HEK293 (cell line): ENCODE measurements at regions not wholly inside any gene's neighbourhood (a gene's known extent, or its start where the extent isn't known, plus 50 kb on each side); places are given as distances from the start of the nearest gene placed in this dataset.
A peak's percentile ranks its signal among the peaks of the same experiment; 100 is the strongest.
"Not testable (repeated sequence)": the region's sequence is repeated elsewhere in the genome, so short reads cannot be mapped to it uniquely, and the experiment has no call there.

Experiments used
- CTCF ChIA-PET: fragments of 350-600 bp; formaldehyde crosslinking; extraction: SDS; loops from one replicate; lab custom pipeline; 2021; ENCODE audit warnings: antibody characterized with exemption; lab: Yijun Ruan, JAX
- POLR2A ChIA-PET: fragments of 300-600 bp; formaldehyde crosslinking; extraction: SDS; loops from one replicate; lab custom pipeline; 2020; ENCODE audit warnings: antibody characterized with exemption, inconsistent platforms; lab: Yijun Ruan, JAX
- H3K27ac ChIP-seq: fragments of 200-500 bp; sonication (Bioruptor generic); 2 replicates; pipeline ENCODE4 v1.5.1; 2014; ENCODE audit warnings: low read depth, low read length, control low read depth, inconsistent platforms; ENCODE audit errors: extremely low read depth
- H3K36me3 ChIP-seq, 2 experiments: fragments of 200-500 bp in 1 of 2; sonication (Bioruptor generic) in 1 of 2; 1 replicate in 1 of 2; 2 replicates in 1 of 2; pipeline ENCODE4 v1.5.1; 2014 to 2017; ENCODE audit warnings: inconsistent platforms in 2 of 2, low read length in 2 of 2; ENCODE audit not compliant: control insufficient read depth in 2 of 2, insufficient read depth in 1 of 2
- H3K4me1 ChIP-seq: fragments of 200-500 bp; sonication (Bioruptor generic); 2 replicates; pipeline ENCODE4 v1.5.1; 2014; ENCODE audit warnings: mild to moderate bottlenecking, low read length, inconsistent platforms; ENCODE audit not compliant: control insufficient read depth, insufficient read depth
- H3K4me3 ChIP-seq: 2 replicates; pipeline ENCODE4 v1.5.1; 2011; ENCODE audit warnings: low read depth, mild to moderate bottlenecking, control low read depth, low read length, moderate library complexity
- H3K9me3 ChIP-seq: fragments of 200-500 bp; sonication (Bioruptor generic); 2 replicates; pipeline ENCODE4 v1.5.1; 2014; ENCODE audit warnings: low read depth, low read length, inconsistent platforms; ENCODE audit not compliant: control insufficient read depth, insufficient read depth
- BCL11A ChIP-seq: fragments of 450-650 bp; formaldehyde crosslinking; IDR thresholded peaks from 2 replicates; pipeline ENCODE4 v1.5.1; 2016; ENCODE audit warnings: low read depth, missing biosample characterization, missing genetic modification characterization
- BCL6B ChIP-seq: fragments of 450-650 bp; formaldehyde crosslinking; IDR thresholded peaks from 2 replicates; pipeline ENCODE4 v1.5.1; 2017; ENCODE audit warnings: missing biosample characterization, missing genetic modification characterization
- MYNN ChIP-seq: fragments of 450-650 bp; formaldehyde crosslinking; IDR thresholded peaks from 2 replicates; pipeline ENCODE4 v1.5.1; 2016; ENCODE audit warnings: missing biosample characterization, missing genetic modification characterization, borderline replicate concordance
- MZF1 ChIP-seq: fragments of 450-650 bp; formaldehyde crosslinking; IDR thresholded peaks from 2 replicates; pipeline ENCODE4 v1.5.1; 2017; ENCODE audit warnings: missing biosample characterization, missing genetic modification characterization, borderline replicate concordance
- PRDM2 ChIP-seq: fragments of 450-650 bp; formaldehyde crosslinking; IDR thresholded peaks from 2 replicates; pipeline ENCODE4 v1.5.1; 2016; ENCODE audit warnings: missing biosample characterization, missing genetic modification characterization, borderline replicate concordance
- SP2 ChIP-seq: fragments of 450-650 bp; formaldehyde crosslinking; IDR thresholded peaks from 2 replicates; pipeline ENCODE4 v1.5.1; 2016; ENCODE audit warnings: missing biosample characterization, missing genetic modification characterization
- ZNF146 ChIP-seq: fragments of 450-650 bp; formaldehyde crosslinking; IDR thresholded peaks from 2 replicates; pipeline ENCODE4 v1.5.1; 2016; ENCODE audit warnings: missing biosample characterization, missing genetic modification characterization
- ZNF362 ChIP-seq: fragments of 450-650 bp; formaldehyde crosslinking; IDR thresholded peaks from 2 replicates; pipeline ENCODE4 v1.5.1; 2016; ENCODE audit warnings: missing biosample characterization, missing genetic modification characterization
- ZNF416 ChIP-seq: fragments of 450-650 bp; formaldehyde crosslinking; IDR thresholded peaks from 2 replicates; pipeline ENCODE4 v1.5.1; 2016; ENCODE audit warnings: missing biosample characterization, missing genetic modification characterization
- ZNF514 ChIP-seq: fragments of 450-650 bp; formaldehyde crosslinking; IDR thresholded peaks from 2 replicates; pipeline ENCODE4 v1.5.1; 2016; ENCODE audit warnings: missing biosample characterization, missing genetic modification characterization
- ZNF670 ChIP-seq: fragments of 450-650 bp; formaldehyde crosslinking; IDR thresholded peaks from 2 replicates; pipeline ENCODE4 v1.5.1; 2016; ENCODE audit warnings: missing biosample characterization, missing genetic modification characterization, low read depth
- ZNF785 ChIP-seq: fragments of 450-650 bp; formaldehyde crosslinking; IDR thresholded peaks from 2 replicates; pipeline ENCODE4 v1.5.1; 2016; ENCODE audit warnings: missing biosample characterization, missing genetic modification characterization
- ZNF791 ChIP-seq: fragments of 450-650 bp; formaldehyde crosslinking; IDR thresholded peaks from 2 replicates; pipeline ENCODE4 v1.5.1; 2016; ENCODE audit warnings: missing biosample characterization, missing genetic modification characterization
- ZNF830 ChIP-seq: fragments of 450-650 bp; IDR thresholded peaks from 2 replicates; pipeline ENCODE4 v1.5.0; 2018; ENCODE audit warnings: missing biosample characterization, missing genetic modification characterization, low read depth, mild to moderate bottlenecking, moderate library complexity

- H3K9me3 ChIP-seq: no peaks in the 10 kb centered on the region
- CTCF ChIA-PET: no interaction called here
- H3K27ac ChIP-seq: no peak overlapping the region
- no peaks in the 10 kb centered on the region for H3K36me3 ChIP-seq
- POLR2A ChIA-PET: no interaction called here
- no peak for TF ChIP-seq ZNF416 (tag by site-specific recombination)
- TF ChIP-seq BCL6B: no peak
- no peak for TF ChIP-seq MYNN
- TF ChIP-seq ZNF785: no peak
- TF ChIP-seq ZNF670: no peak
- no peaks in the 10 kb centered on the region for H3K4me1 ChIP-seq
- no peak overlapping the region for H3K4me3 ChIP-seq
These were observed 83.8 kb downstream of the TMEM130 start for GRCh38 chr7:98785929-98786571.

- no peak overlapping the region for H3K27ac ChIP-seq
- ChIA-PET POLR2A (no interaction called here), CTCF (interaction anchor here (0.8 kb wide), 1 partner anchor 43 kb away, joined by 4 read pairs; no protein-coding TSS in a partner anchor)
- TF ChIP-seq MZF1 (tag by site-specific recombination): no peak
- TF ChIP-seq PRDM2 (tag by site-specific recombination): no peak
- no peak for TF ChIP-seq ZNF830
- no peak for TF ChIP-seq SP2 (tag by site-specific recombination)
- TF ChIP-seq ZNF362 (tag by site-specific recombination): no peak
- TF ChIP-seq BCL11A (tag by site-specific recombination): no peak
- TF ChIP-seq ZNF514: no peak
- TF ChIP-seq ZNF791 (tag by site-specific recombination): no peak
- no peaks in the 10 kb centered on the region for H3K9me3 ChIP-seq
- no peak overlapping the region for H3K4me3 ChIP-seq
- no peaks in the 10 kb centered on the region for H3K36me3 ChIP-seq
- H3K4me1 ChIP-seq: no peaks in the 10 kb centered on the region
These were observed 80.8 kb downstream of the TMEM130 start for GRCh38 chr7:98788966-98789365.

GRCh38 chr7:98794453-98794852 lies 75.4 kb downstream of the TMEM130 start:
- H3K9me3 ChIP-seq, POLR2A ChIA-PET, H3K4me3 ChIP-seq, H3K27ac ChIP-seq, H3K36me3 ChIP-seq, H3K4me1 ChIP-seq: not testable (repeated sequence)
- peak; percentile 79 for TF ChIP-seq ZNF146
- CTCF ChIA-PET: interaction anchor here (0.6 kb wide), 1 partner anchor 252 kb away, joined by 3 read pairs; no protein-coding TSS in a partner anchor
